Spinal cord (tissue), 9 donors: ENCODE measurements at regions not wholly inside any gene's neighbourhood (a gene's known extent, or its start where the extent isn't known, plus 50 kb on each side); places are given as distances from the start of the nearest gene placed in this dataset.

Source experiments
- DNase-seq, 6 donors: peaks; one replicate each; pipeline versions ENCODE4 v3.0.0 to v3.0.0-alpha.2; 2013 to 2015; ENCODE audit warnings: low spot score in 6 of 6, low read depth in 4 of 6
- H3K27ac ChIP-seq: one replicate; pipeline ENCODE4 v1.5.1; 2013; ENCODE audit warnings: low read depth, low read length, control low read depth
- H3K27me3 ChIP-seq: one replicate; pipeline ENCODE4 v1.6.1; 2013; ENCODE audit warnings: low read length; ENCODE audit not compliant: control insufficient read depth, insufficient read depth
- H3K36me3 ChIP-seq: one replicate; pipeline ENCODE4 v1.6.1; 2013; ENCODE audit warnings: low read length; ENCODE audit not compliant: control insufficient read depth, insufficient read depth
- H3K4me1 ChIP-seq: one replicate; pipeline ENCODE4 v1.6.1; 2013; ENCODE audit warnings: low read length; ENCODE audit not compliant: control insufficient read depth, insufficient read depth
- H3K4me3 ChIP-seq: one replicate; pipeline ENCODE4 v1.5.1; 2013; ENCODE audit warnings: low read depth, low read length, control low read depth
- H3K9me3 ChIP-seq: one replicate; pipeline ENCODE4 v1.6.1; 2013; ENCODE audit warnings: low read length; ENCODE audit not compliant: control insufficient read depth, insufficient read depth
- WGBS: methylation state at CpG from one replicate; pipeline ENCODE4 v1.1.5; 2013; ENCODE audit warnings: missing lambda C conversion rate; ENCODE audit not compliant: insufficient coverage; 5-methylcytosine and 5-hydroxymethylcytosine counted together
- donor health status: healthy.

GRCh38 chr5:165609871-165610270 lies 2104.5 kb downstream of the MAT2B start:
- WGBS = 100% methylated on average over 1 of the region's 2 CpGs

GRCh38 chr5:165616490-165617405 lies 2111.3 kb downstream of the MAT2B start:
- no peaks in the 10 kb centered on the region for H3K27me3 ChIP-seq
- no peak overlapping the region for H3K27ac ChIP-seq
- WGBS = no CpG with 5 or more reads among the region's 2 CpGs
- H3K4me1 ChIP-seq = no peaks in the 10 kb centered on the region
- no peaks in the 10 kb centered on the region for H3K36me3 ChIP-seq
- DNase-seq = peak in 1 of 6 donors; percentile 23
- no peaks in the 10 kb centered on the region for H3K9me3 ChIP-seq
- no peak overlapping the region for H3K4me3 ChIP-seq

More at GRCh38 chr5:165609871-165610270, 2104.5 kb downstream of the MAT2B start:
- no peak for DNase-seq
- H3K4me1 ChIP-seq = no peaks in the 10 kb centered on the region
- no peaks in the 10 kb centered on the region for H3K27me3 ChIP-seq
- H3K27ac ChIP-seq = no peak overlapping the region
- no peaks in the 10 kb centered on the region for H3K36me3 ChIP-seq
- no peak overlapping the region for H3K4me3 ChIP-seq
- H3K9me3 ChIP-seq = no peaks in the 10 kb centered on the region

GRCh38 chr5:165617491-165617890 lies 2112.1 kb downstream of the MAT2B start:
- Histone ChIP-seq H3K27ac (no peak overlapping the region), H3K9me3 (no peaks in the 10 kb centered on the region), H3K4me3 (no peak overlapping the region), H3K36me3 (no peaks in the 10 kb centered on the region), H3K27me3 (no peaks in the 10 kb centered on the region), H3K4me1 (no peaks in the 10 kb centered on the region)
- no peak for DNase-seq
- no CpG with 5 or more reads among the region's 2 CpGs for WGBS

- H3K27ac ChIP-seq = no peak overlapping the region
- H3K27me3 ChIP-seq = no peaks in the 10 kb centered on the region
- H3K4me3 ChIP-seq = no peak overlapping the region
- DNase-seq = peak in 1 of 6 donors; percentile 18
- WGBS = 86% methylated on average over 1 of the region's 1 CpG
- H3K9me3 ChIP-seq = no peaks in the 10 kb centered on the region
- H3K4me1 ChIP-seq = no peaks in the 10 kb centered on the region
- H3K36me3 ChIP-seq = no peaks in the 10 kb centered on the region
These were observed 2115.0 kb downstream of the MAT2B start for GRCh38 chr5:165620394-165620793.

- WGBS = 87% methylated on average over 6 of the region's 7 CpGs
- Histone ChIP-seq H3K9me3 (no peaks in the 10 kb centered on the region), H3K4me1 (no peaks in the 10 kb centered on the region), H3K36me3 (no peaks in the 10 kb centered on the region), H3K27me3 (no peaks in the 10 kb centered on the region), H3K27ac (no peak overlapping the region), H3K4me3 (no peak overlapping the region)
- DNase-seq = no peak
These were observed 2117.6 kb downstream of the MAT2B start for GRCh38 chr5:165622864-165623536.

GRCh38 chr5:165624166-165624946 lies 2118.9 kb downstream of the MAT2B start:
- Histone ChIP-seq H3K4me1 (no peaks in the 10 kb centered on the region), H3K9me3 (no peaks in the 10 kb centered on the region), H3K36me3 (no peaks in the 10 kb centered on the region), H3K27me3 (no peaks in the 10 kb centered on the region), H3K27ac (no peak overlapping the region), H3K4me3 (no peak overlapping the region)
- DNase-seq = peak in 1 of 6 donors; percentile 5
- 54% methylated on average over 6 of the region's 8 CpGs for WGBS

GRCh38 chr5:165626161-165626560 lies 2120.7 kb downstream of the MAT2B start:
- H3K27ac ChIP-seq = no peak overlapping the region

GRCh38 chr5:165627548-165628170 lies 2122.2 kb downstream of the MAT2B start:
- no peak for DNase-seq
- no peaks in the 10 kb centered on the region for H3K36me3 ChIP-seq
- H3K4me1 ChIP-seq = peaks cover 4% of the 10 kb centered on the region
- no peak overlapping the region for H3K4me3 ChIP-seq
- no peak overlapping the region for H3K27ac ChIP-seq
- 100% methylated on average over 3 of the region's 8 CpGs for WGBS
- no peaks in the 10 kb centered on the region for H3K27me3 ChIP-seq
- H3K9me3 ChIP-seq = no peaks in the 10 kb centered on the region

More at GRCh38 chr5:165626161-165626560, 2120.7 kb downstream of the MAT2B start:
- H3K4me3 ChIP-seq = no peak overlapping the region
- no peaks in the 10 kb centered on the region for H3K27me3 ChIP-seq
- peaks cover 4% of the 10 kb centered on the region for H3K4me1 ChIP-seq
- H3K36me3 ChIP-seq = no peaks in the 10 kb centered on the region
- H3K9me3 ChIP-seq = no peaks in the 10 kb centered on the region
- DNase-seq = no peak

GRCh38 chr5:165630261-165630778 lies 2124.9 kb downstream of the MAT2B start:
- WGBS = 5% methylated on average over 6 of the region's 9 CpGs
- Histone ChIP-seq H3K27ac (no peak overlapping the region), H3K36me3 (no peaks in the 10 kb centered on the region), H3K27me3 (no peaks in the 10 kb centered on the region), H3K9me3 (no peaks in the 10 kb centered on the region), H3K4me3 (no peak overlapping the region), H3K4me1 (peaks cover 4% of the 10 kb centered on the region)
- DNase-seq = peak; percentile 62 to 95 (median 78)
